ENCODE measurements at regions not wholly inside any gene's neighbourhood (a gene's known extent, or its start where the extent isn't known, plus 50 kb on each side); places are given as distances from the start of the nearest gene placed in this dataset.

GRCh38 chr15:93205413-93205812 is 116.4 kb upstream of the RGMA start:
- TF ChIP-seq, protein P1, sequence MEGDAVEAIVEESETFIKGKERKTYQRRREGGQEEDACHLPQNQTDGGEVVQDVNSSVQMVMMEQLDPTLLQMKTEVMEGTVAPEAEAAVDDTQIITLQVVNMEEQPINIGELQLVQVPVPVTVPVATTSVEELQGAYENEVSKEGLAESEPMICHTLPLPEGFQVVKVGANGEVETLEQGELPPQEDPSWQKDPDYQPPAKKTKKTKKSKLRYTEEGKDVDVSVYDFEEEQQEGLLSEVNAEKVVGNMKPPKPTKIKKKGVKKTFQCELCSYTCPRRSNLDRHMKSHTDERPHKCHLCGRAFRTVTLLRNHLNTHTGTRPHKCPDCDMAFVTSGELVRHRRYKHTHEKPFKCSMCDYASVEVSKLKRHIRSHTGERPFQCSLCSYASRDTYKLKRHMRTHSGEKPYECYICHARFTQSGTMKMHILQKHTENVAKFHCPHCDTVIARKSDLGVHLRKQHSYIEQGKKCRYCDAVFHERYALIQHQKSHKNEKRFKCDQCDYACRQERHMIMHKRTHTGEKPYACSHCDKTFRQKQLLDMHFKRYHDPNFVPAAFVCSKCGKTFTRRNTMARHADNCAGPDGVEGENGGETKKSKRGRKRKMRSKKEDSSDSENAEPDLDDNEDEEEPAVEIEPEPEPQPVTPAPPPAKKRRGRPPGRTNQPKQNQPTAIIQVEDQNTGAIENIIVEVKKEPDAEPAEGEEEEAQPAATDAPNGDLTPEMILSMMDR (conservative IDR thresholded peaks at IDR 0.05; ENCODE audit: low read length) = no peak
- no peak for TF ChIP-seq EZH2phosphoT487 (IDR thresholded peaks at IDR 0.05; ENCODE audit: borderline replicate concordance)

All from Loucy (cell line).